H1 (cell line): ENCODE measurements at regions not wholly inside any gene's neighbourhood (a gene's known extent, or its start where the extent isn't known, plus 50 kb on each side); places are given as distances from the start of the nearest gene placed in this dataset.

Experiments
- CTCF ChIA-PET: fragments of 300-600 bp; sonication (Branson Sonifier 250); formaldehyde crosslinking; loops from one replicate; lab custom pipeline; 2021; ENCODE audit not compliant: partially characterized antibody; lab: Charles Lee
- POLR2A ChIA-PET: fragments of 300-600 bp; sonication (Branson Sonifier 250); formaldehyde crosslinking; loops from one replicate; lab custom pipeline; 2021; ENCODE audit warnings: inconsistent platforms; ENCODE audit not compliant: partially characterized antibody; lab: Charles Lee
- DNase-seq, 2 experiments: peaks; one replicate each; pipeline versions ENCODE4 v3.0.0 to v3.0.0-alpha.2; 2010 to 2022; ENCODE audit warnings: low spot score in 2 of 2, low read depth in 1 of 2, mixed read lengths in 1 of 2
- FAIRE-seq: peaks from 2 replicates; lab custom pipeline; 2011; peaks lifted over from hg19 to GRCh38; lab: Jason Lieb, UNC
- H2AFZ ChIP-seq: 2 replicates; pipeline ENCODE4 v1.8.1; 2012; ENCODE audit warnings: low read length, inconsistent platforms
- H2AK5ac ChIP-seq: 2 replicates; pipeline ENCODE4 v1.6.1; 2013; ENCODE audit warnings: low read depth, low read length
- H2BK120ac ChIP-seq: replicated peaks from 2 replicates; pipeline ENCODE3; 2013; ENCODE audit warnings: low read depth, low read length, inconsistent platforms
- H2BK12ac ChIP-seq: 2 replicates; pipeline ENCODE4 v1.6.1; 2013; ENCODE audit warnings: low read depth, low read length
- H2BK15ac ChIP-seq: 2 replicates; pipeline ENCODE4 v1.6.1; 2013; ENCODE audit warnings: low read length
- H2BK20ac ChIP-seq: 2 replicates; pipeline ENCODE4 v1.6.1; 2013; ENCODE audit warnings: low read length
- H2BK5ac ChIP-seq: 2 replicates; pipeline ENCODE4 v1.6.1; 2013; ENCODE audit warnings: low read depth, low read length
- H3K14ac ChIP-seq: 2 replicates; pipeline ENCODE4 v1.6.1; 2013; ENCODE audit warnings: inconsistent platforms; ENCODE audit not compliant: insufficient read length
- H3K18ac ChIP-seq: 2 replicates; pipeline ENCODE4 v1.6.1; 2013; ENCODE audit warnings: low read length; ENCODE audit errors: extremely low read depth
- H3K23ac ChIP-seq: 2 replicates; pipeline ENCODE4 v1.6.1; 2013; ENCODE audit warnings: inconsistent platforms; ENCODE audit not compliant: insufficient read length
- H3K23me2 ChIP-seq: 2 replicates; pipeline ENCODE4 v1.6.1; 2013; ENCODE audit warnings: low read depth, low read length
- H3K27ac ChIP-seq: 2 replicates; pipeline ENCODE4 v1.6.1; 2011; ENCODE audit warnings: low read depth, low read length, inconsistent platforms
- H3K27me3 ChIP-seq, 4 experiments: replicated peaks in 1 of 4; 1 replicate in 1 of 4; 2 replicates in 3 of 4; pipeline versions ENCODE4 v1.6.1 to v1.8.1; 2011 to 2013; ENCODE audit warnings: low read length in 3 of 4, mild to moderate bottlenecking in 3 of 4, inconsistent platforms in 2 of 4, mixed read lengths in 2 of 4, moderate library complexity in 1 of 4; ENCODE audit not compliant: control insufficient read depth in 3 of 4, insufficient read depth in 3 of 4; ENCODE audit errors: extremely low read depth in 1 of 4
- H3K36me3 ChIP-seq, 4 experiments: 2 replicates each; pipeline versions ENCODE4 v1.6.1 to v1.8.1; 2011 to 2013; ENCODE audit warnings: mild to moderate bottlenecking in 4 of 4, low read length in 3 of 4, moderate library complexity in 2 of 4, control low read depth in 1 of 4, inconsistent platforms in 1 of 4; ENCODE audit not compliant: insufficient read depth in 4 of 4, control insufficient read depth in 2 of 4
- H3K4ac ChIP-seq: replicated peaks from 2 replicates; pipeline ENCODE3; 2013; ENCODE audit warnings: low read length, low read depth, mixed read lengths, inconsistent platforms; ENCODE audit not compliant: insufficient read length
- H3K4me1 ChIP-seq, 4 experiments: replicated peaks in 1 of 4; 1 replicate in 1 of 4; 2 replicates in 3 of 4; pipeline versions ENCODE4 v1.6.1 to v1.8.1; 2011 to 2013; ENCODE audit warnings: low read length in 3 of 4, inconsistent platforms in 2 of 4, mixed read lengths in 1 of 4; ENCODE audit not compliant: insufficient read depth in 4 of 4, control insufficient read depth in 3 of 4
- H3K4me2 ChIP-seq, 2 experiments: 2 replicates each; pipeline versions ENCODE4 v1.6.1 to v1.8.1; 2011 to 2013; ENCODE audit warnings: low read depth in 2 of 2, low read length in 2 of 2, control low read depth in 1 of 2, inconsistent platforms in 1 of 2, mild to moderate bottlenecking in 1 of 2; ENCODE audit not compliant: insufficient read depth in 1 of 2
- H3K4me3 ChIP-seq, 4 experiments: fragments of 200-600, 300-600 bp in 1 of 4; sonication (generic), shearing (Covaris generic), sonication (Bioruptor Twin) in 1 of 4; 2 replicates each; pipeline versions ENCODE4 v1.5.1 to v1.8.1; 2011 to 2016; ENCODE audit warnings: low read length in 4 of 4, low read depth in 3 of 4, control low read depth in 2 of 4, inconsistent platforms in 2 of 4, mild to moderate bottlenecking in 2 of 4, mixed read lengths in 1 of 4, moderate library complexity in 1 of 4; ENCODE audit not compliant: insufficient read depth in 2 of 4; ENCODE audit errors: extremely low read depth in 1 of 4
- H3K56ac ChIP-seq: replicated peaks from 2 replicates; pipeline ENCODE3; 2013; ENCODE audit warnings: low read depth, mild to moderate bottlenecking, mixed read lengths, low read length, inconsistent platforms; ENCODE audit not compliant: insufficient read length
- H3K79me1 ChIP-seq: 2 replicates; pipeline ENCODE4 v1.6.1; 2013; ENCODE audit warnings: low read depth, low read length, control low read depth
- H3K79me2 ChIP-seq, 2 experiments: 2 replicates each; pipeline versions ENCODE4 v1.6.1 to v1.8.1; 2012 to 2013; ENCODE audit warnings: low read length in 2 of 2, mild to moderate bottlenecking in 2 of 2, inconsistent platforms in 1 of 2; ENCODE audit not compliant: insufficient read depth in 2 of 2, control insufficient read depth in 1 of 2
- H3K9ac ChIP-seq, 4 experiments: replicated peaks in 1 of 4; 1 replicate in 1 of 4; 2 replicates in 3 of 4; pipeline versions ENCODE4 v1.6.1 to v1.8.1; 2011 to 2013; ENCODE audit warnings: low read depth in 3 of 4, low read length in 3 of 4, control low read depth in 2 of 4, mild to moderate bottlenecking in 2 of 4, moderate library complexity in 2 of 4, inconsistent platforms in 1 of 4; ENCODE audit errors: extremely low read depth in 1 of 4
- H3K9me3 ChIP-seq, 2 experiments: 2 replicates each; pipeline versions ENCODE4 v1.6.1 to v1.8.1; 2012 to 2013; ENCODE audit warnings: mild to moderate bottlenecking in 2 of 2, moderate library complexity in 2 of 2, control low read depth in 1 of 2, inconsistent platforms in 1 of 2, low read depth in 1 of 2, low read length in 1 of 2, mixed read lengths in 1 of 2; ENCODE audit not compliant: insufficient read depth in 2 of 2
- H4K20me1 ChIP-seq, 2 experiments: replicated peaks in 1 of 2; 2 replicates each; pipeline versions ENCODE3 to v1.8.1; 2011 to 2013; ENCODE audit warnings: inconsistent platforms in 2 of 2, low read length in 2 of 2, mild to moderate bottlenecking in 1 of 2; ENCODE audit not compliant: insufficient read depth in 2 of 2, control insufficient read depth in 1 of 2
- H4K5ac ChIP-seq: 2 replicates; pipeline ENCODE4 v1.6.1; 2013; ENCODE audit warnings: low read length, low read depth, mixed read lengths, inconsistent platforms; ENCODE audit not compliant: insufficient read length
- H4K8ac ChIP-seq: 2 replicates; pipeline ENCODE4 v1.8.0; 2013; ENCODE audit warnings: mild to moderate bottlenecking, moderate library complexity, low read length, inconsistent platforms; ENCODE audit not compliant: insufficient read depth; ENCODE audit errors: extremely low read depth
- H4K91ac ChIP-seq: replicated peaks from 2 replicates; pipeline ENCODE3; 2013; ENCODE audit warnings: low read length, mixed read lengths, inconsistent platforms; ENCODE audit not compliant: insufficient read length
- JUND ChIP-seq: IDR thresholded peaks from 2 replicates; pipeline ENCODE4 v1.6.1; 2011; ENCODE audit warnings: mild to moderate bottlenecking, improper control_type of control experiment, low read length
- SIX5 ChIP-seq: IDR thresholded peaks from 2 replicates; pipeline ENCODE4 v1.6.1; 2011; ENCODE audit warnings: mild to moderate bottlenecking, low read depth, low read length
- TAF7 ChIP-seq: optimal IDR thresholded peaks from 2 replicates; pipeline ENCODE3; 2011; ENCODE audit warnings: low read depth, mild to moderate bottlenecking, inconsistent platforms, low read length, moderate library complexity, borderline replicate concordance
- WGBS, 2 experiments: shearing (Covaris generic) in 1 of 2; methylation state at CpG; one replicate each; pipeline versions ENCODE4 v1.1.6 to v1.1.7; 2013 to 2015; ENCODE audit warnings: low lambda C conversion rate in 2 of 2, mixed read lengths in 2 of 2, inconsistent platforms in 1 of 2, low coverage in 1 of 2, missing lambda C conversion rate in 1 of 2; ENCODE audit not compliant: insufficient replicate concordance in 2 of 2, insufficient coverage in 1 of 2, insufficient read length in 1 of 2; ENCODE audit errors: extremely low coverage in 1 of 2, missing lambda C conversion rate in 1 of 2; 5-methylcytosine and 5-hydroxymethylcytosine counted together

GRCh38 chr1:228982637-228983036 lies 247.4 kb downstream of the RHOU start:
- POLR2A ChIA-PET, result no interaction called here
- DNase-seq, result no peak
- no peak overlapping the region for H2AK5ac ChIP-seq
- H3K23me2 ChIP-seq, result peaks cover 5% of the 10 kb centered on the region; the same call in 1 of the 2 replicates
- no peak overlapping the region for H3K23ac ChIP-seq
- H2BK5ac ChIP-seq, result no peak overlapping the region
- no peaks in the 10 kb centered on the region for H3K79me1 ChIP-seq
- H3K4me2 ChIP-seq, result no peak overlapping the region
- H2BK15ac ChIP-seq, result no peak overlapping the region
- H3K79me2 ChIP-seq, result no peaks in the 10 kb centered on the region
- no peaks in the 10 kb centered on the region for H3K36me3 ChIP-seq
- no peak overlapping the region for H3K56ac ChIP-seq
- no peaks in the 10 kb centered on the region for H3K27me3 ChIP-seq
- H3K18ac ChIP-seq, result no peak overlapping the region
- H3K14ac ChIP-seq, result no peak overlapping the region
- peaks cover 0 to 2% of the 10 kb centered on the region in 2 experiments for H4K20me1 ChIP-seq
- FAIRE-seq, result no peak
- CTCF ChIA-PET, result interaction anchor here (0.9 to 1.3 kb wide), 3 partner anchors 10 to 23 kb away, joined by 3 to 4 read pairs (median 3); no protein-coding TSS in a partner anchor
- no peak overlapping the region for H4K91ac ChIP-seq
- H4K5ac ChIP-seq, result no peak overlapping the region
- no peak overlapping the region for H3K4ac ChIP-seq
- no peak overlapping the region for H3K27ac ChIP-seq
- no peak overlapping the region for H4K8ac ChIP-seq
- H3K9me3 ChIP-seq, result no peaks in the 10 kb centered on the region
- H3K4me3 ChIP-seq, result no peak overlapping the region
- H2BK12ac ChIP-seq, result no peak overlapping the region
- TF ChIP-seq TAF7 (no peak), SIX5 (no peak), JUND (no peak)
- TF ChIP-seq, all 59 proteins: peak for 0
- peaks cover 0 to 10% (median 6%) of the 10 kb centered on the region in 4 experiments; a peak in 5 of 7 replicates for H3K4me1 ChIP-seq
- H2AFZ ChIP-seq, result no peak overlapping the region
- H2BK20ac ChIP-seq, result no peak overlapping the region
- no peak overlapping the region for H3K9ac ChIP-seq
- 91% methylated on average over 5 of the region's 5 CpGs; no CpG with 5 or more reads in 1 of the 2 experiments for WGBS, 2 experiments
- H2BK120ac ChIP-seq, result no peak overlapping the region
